ENCODE measurements at regions not wholly inside any gene's neighbourhood (a gene's known extent, or its start where the extent isn't known, plus 50 kb on each side); places are given as distances from the start of the nearest gene placed in this dataset.

DNA sequence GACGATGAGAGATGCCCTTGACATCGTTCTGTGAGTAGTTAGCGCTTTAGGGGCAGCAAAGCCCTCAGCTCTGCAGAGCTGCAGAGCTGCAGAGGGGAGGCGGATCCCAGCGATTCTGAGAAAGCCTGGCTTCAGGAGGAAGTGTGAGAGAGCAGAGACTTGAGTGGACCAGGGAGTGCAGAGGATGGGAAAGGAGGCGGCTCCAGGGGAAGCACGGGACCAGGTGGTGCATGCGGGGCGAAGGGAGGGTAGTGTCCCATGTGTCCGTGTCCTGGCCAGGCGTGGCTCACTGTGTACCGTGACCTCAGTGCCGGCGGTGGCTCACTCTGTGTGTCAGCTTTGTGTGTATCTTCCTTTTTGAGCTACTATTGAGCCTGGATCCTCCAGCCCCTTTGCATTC is 250.8 kb upstream of the PITRM1 start:
- TF ChIP-seq, protein P1, sequence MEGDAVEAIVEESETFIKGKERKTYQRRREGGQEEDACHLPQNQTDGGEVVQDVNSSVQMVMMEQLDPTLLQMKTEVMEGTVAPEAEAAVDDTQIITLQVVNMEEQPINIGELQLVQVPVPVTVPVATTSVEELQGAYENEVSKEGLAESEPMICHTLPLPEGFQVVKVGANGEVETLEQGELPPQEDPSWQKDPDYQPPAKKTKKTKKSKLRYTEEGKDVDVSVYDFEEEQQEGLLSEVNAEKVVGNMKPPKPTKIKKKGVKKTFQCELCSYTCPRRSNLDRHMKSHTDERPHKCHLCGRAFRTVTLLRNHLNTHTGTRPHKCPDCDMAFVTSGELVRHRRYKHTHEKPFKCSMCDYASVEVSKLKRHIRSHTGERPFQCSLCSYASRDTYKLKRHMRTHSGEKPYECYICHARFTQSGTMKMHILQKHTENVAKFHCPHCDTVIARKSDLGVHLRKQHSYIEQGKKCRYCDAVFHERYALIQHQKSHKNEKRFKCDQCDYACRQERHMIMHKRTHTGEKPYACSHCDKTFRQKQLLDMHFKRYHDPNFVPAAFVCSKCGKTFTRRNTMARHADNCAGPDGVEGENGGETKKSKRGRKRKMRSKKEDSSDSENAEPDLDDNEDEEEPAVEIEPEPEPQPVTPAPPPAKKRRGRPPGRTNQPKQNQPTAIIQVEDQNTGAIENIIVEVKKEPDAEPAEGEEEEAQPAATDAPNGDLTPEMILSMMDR (IDR thresholded peaks at IDR 0.05), result no peak
- TF ChIP-seq POLR2A (IDR thresholded peaks at IDR 0.05), result no peak

Data from heart left ventricle (tissue), 13 donors.